ENCODE measurements at regions not wholly inside any gene's neighbourhood (a gene's known extent, or its start where the extent isn't known, plus 50 kb on each side); places are given as distances from the start of the nearest gene placed in this dataset.

DNA sequence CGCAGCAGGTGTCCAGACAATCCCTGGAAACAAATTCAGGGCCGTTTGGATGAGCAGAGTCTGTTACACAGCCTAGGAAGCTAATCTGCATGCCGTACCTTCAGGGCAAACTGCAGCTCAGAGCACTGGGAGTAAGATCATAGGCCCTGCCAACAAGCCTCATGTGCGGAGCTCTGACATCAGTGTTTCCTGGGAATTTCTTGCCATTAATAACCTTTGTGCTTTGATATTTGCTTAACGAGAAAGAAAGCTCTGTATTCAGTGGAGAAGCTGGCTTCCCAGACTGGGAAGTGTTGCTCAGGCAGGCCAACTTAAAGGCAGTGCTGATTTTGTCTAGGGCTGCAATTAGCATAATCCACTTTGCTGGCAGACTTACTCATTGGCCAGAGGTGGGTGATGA, 116.1 kb upstream of the KLHL25 start:
- TF ChIP-seq, protein P1, sequence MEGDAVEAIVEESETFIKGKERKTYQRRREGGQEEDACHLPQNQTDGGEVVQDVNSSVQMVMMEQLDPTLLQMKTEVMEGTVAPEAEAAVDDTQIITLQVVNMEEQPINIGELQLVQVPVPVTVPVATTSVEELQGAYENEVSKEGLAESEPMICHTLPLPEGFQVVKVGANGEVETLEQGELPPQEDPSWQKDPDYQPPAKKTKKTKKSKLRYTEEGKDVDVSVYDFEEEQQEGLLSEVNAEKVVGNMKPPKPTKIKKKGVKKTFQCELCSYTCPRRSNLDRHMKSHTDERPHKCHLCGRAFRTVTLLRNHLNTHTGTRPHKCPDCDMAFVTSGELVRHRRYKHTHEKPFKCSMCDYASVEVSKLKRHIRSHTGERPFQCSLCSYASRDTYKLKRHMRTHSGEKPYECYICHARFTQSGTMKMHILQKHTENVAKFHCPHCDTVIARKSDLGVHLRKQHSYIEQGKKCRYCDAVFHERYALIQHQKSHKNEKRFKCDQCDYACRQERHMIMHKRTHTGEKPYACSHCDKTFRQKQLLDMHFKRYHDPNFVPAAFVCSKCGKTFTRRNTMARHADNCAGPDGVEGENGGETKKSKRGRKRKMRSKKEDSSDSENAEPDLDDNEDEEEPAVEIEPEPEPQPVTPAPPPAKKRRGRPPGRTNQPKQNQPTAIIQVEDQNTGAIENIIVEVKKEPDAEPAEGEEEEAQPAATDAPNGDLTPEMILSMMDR (IDR thresholded peaks at IDR 0.05; ENCODE audit: unreplicated experiment), result no peak
- Mint-ChIP-seq H3K27ac (ENCODE audit: unreplicated experiment) (no peak overlapping the region), H3K4me1 (ENCODE audit: unreplicated experiment) (no peaks in the 10 kb centered on the region), H3K9me3 (ENCODE audit: unreplicated experiment) (no peaks in the 10 kb centered on the region), H3K36me3 (ENCODE audit: low read depth, unreplicated experiment) (no peaks in the 10 kb centered on the region), H3K27me3 (ENCODE audit: unreplicated experiment) (no peaks in the 10 kb centered on the region), H3K4me3 (ENCODE audit: unreplicated experiment) (no peak overlapping the region)
- no peak for DNase-seq (ENCODE audit: low spot score)

DNA sequence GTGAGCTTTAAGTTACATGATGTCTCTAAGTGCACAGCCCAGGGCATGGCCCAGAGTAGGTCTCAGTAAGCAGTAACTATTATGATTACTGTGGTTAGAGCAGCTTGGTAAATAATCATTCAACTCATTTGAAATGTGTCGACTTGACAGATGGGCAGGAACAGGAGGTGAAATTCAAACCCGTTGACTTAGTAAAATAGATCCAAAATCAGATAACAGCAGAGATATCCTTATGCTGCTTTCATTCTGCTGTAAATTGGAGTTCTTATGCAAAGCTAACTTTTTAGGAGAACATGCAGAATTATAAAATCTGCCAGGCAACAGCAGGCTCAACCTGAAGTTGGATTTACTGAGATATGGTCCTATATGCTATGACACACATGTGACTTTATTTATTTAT, 118.7 kb upstream of the KLHL25 start:
- no peaks in the 10 kb centered on the region for H3K9me3 Mint-ChIP-seq (ENCODE audit: unreplicated experiment)
- no peak for DNase-seq (ENCODE audit: low spot score)
- H3K27ac Mint-ChIP-seq (ENCODE audit: unreplicated experiment), result no peak overlapping the region
- no peaks in the 10 kb centered on the region for H3K27me3 Mint-ChIP-seq (ENCODE audit: unreplicated experiment)
- TF ChIP-seq, protein P1 (IDR thresholded peaks at IDR 0.05; ENCODE audit: unreplicated experiment), result no peak
- H3K4me1 Mint-ChIP-seq (ENCODE audit: unreplicated experiment), result no peaks in the 10 kb centered on the region
- no peaks in the 10 kb centered on the region for H3K36me3 Mint-ChIP-seq (ENCODE audit: low read depth, unreplicated experiment)
- H3K4me3 Mint-ChIP-seq (ENCODE audit: unreplicated experiment), result no peak overlapping the region

DNA sequence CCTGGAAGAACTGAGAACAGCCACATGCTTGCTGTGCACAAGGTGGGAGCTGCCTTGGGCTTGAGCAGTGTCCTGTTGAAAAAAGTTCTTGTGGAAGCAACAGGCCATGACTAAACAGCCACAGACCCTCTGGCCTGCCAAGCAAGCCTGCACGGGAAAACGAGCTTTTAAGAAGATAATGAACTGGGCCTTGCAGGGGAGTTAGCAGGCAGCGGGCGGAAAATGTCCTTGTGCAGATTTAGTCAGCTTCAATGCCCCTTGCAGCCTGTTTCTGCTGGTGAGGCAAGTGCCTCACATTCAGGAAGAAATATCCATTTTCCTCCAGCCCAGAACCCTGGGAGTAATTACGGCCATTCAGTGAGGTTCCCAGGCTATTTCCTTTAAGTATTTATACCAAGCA, 126.2 kb upstream of the KLHL25 start:
- H3K9me3 Mint-ChIP-seq (ENCODE audit: unreplicated experiment), result no peaks in the 10 kb centered on the region
- TF ChIP-seq, protein P1 (IDR thresholded peaks at IDR 0.05; ENCODE audit: unreplicated experiment), result no peak
- no peaks in the 10 kb centered on the region for H3K36me3 Mint-ChIP-seq (ENCODE audit: low read depth, unreplicated experiment)
- no peak overlapping the region for H3K4me3 Mint-ChIP-seq (ENCODE audit: unreplicated experiment)
- no peak overlapping the region for H3K27ac Mint-ChIP-seq (ENCODE audit: unreplicated experiment)
- peaks cover 4% of the 10 kb centered on the region for H3K27me3 Mint-ChIP-seq (ENCODE audit: unreplicated experiment)
- H3K4me1 Mint-ChIP-seq (ENCODE audit: unreplicated experiment), result no peaks in the 10 kb centered on the region
- no peak for DNase-seq (ENCODE audit: low spot score)

DNA sequence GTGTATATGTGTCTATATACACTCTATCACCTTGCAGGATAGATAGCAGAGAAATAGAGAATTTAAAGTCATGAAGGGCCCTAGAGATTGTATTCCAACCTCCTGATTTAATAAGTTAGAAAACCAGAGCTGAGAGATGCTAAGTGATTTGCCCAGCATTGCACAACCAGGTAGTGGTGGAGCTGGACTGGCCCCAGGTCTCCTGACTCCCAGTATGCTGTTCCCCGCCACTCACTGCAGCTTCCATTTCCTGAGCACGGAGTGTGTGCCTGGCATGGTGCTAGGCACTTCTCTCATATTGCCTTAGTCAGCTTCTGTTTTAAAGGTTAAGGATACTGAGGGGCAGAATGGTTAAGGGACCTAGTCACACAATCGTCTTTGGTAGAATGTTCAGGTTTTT, 129.4 kb upstream of the KLHL25 start:
- H3K27ac Mint-ChIP-seq (ENCODE audit: unreplicated experiment), result no peak overlapping the region
- H3K36me3 Mint-ChIP-seq (ENCODE audit: low read depth, unreplicated experiment), result no peaks in the 10 kb centered on the region
- TF ChIP-seq, protein P1 (IDR thresholded peaks at IDR 0.05; ENCODE audit: unreplicated experiment), result no peak
- H3K4me3 Mint-ChIP-seq (ENCODE audit: unreplicated experiment), result no peak overlapping the region
- no peaks in the 10 kb centered on the region for H3K9me3 Mint-ChIP-seq (ENCODE audit: unreplicated experiment)
- no peaks in the 10 kb centered on the region for H3K4me1 Mint-ChIP-seq (ENCODE audit: unreplicated experiment)
- no peak for DNase-seq (ENCODE audit: low spot score)
- peaks cover 4% of the 10 kb centered on the region for H3K27me3 Mint-ChIP-seq (ENCODE audit: unreplicated experiment)

DNA sequence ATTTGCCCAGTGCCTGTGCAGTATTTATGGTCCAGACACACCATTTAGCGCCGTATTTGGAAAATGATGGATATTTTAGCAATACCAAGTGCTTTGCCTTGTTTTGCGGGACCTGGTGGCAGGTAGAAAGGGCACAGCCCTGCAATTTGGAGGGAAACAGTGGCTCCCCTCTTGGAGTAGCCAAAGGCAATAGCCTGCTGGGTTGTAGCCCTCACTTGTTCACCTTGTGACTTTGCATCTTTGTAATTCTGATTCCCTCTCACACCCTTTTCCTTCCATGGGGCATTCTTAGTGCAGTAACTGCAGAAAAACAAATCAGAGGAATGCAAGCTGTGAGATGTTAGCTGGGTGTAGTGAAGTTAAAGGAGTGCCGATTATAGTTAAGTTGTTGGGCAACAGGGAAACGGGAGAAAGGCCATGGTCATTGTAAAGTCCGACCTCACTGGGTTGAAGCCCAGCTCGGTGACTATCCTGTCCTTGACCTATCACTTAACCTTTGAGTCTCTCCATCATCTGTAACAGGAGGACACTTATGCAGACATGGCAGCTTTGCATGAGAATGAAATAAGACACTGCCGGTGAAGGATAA, 131.0 kb upstream of the KLHL25 start:
- H3K4me3 Mint-ChIP-seq (ENCODE audit: unreplicated experiment), result no peak overlapping the region
- TF ChIP-seq, protein P1 (IDR thresholded peaks at IDR 0.05; ENCODE audit: unreplicated experiment), result no peak
- H3K27me3 Mint-ChIP-seq (ENCODE audit: unreplicated experiment), result peaks cover 2% of the 10 kb centered on the region
- no peak overlapping the region for H3K27ac Mint-ChIP-seq (ENCODE audit: unreplicated experiment)
- H3K4me1 Mint-ChIP-seq (ENCODE audit: unreplicated experiment), result no peaks in the 10 kb centered on the region
- no peaks in the 10 kb centered on the region for H3K36me3 Mint-ChIP-seq (ENCODE audit: low read depth, unreplicated experiment)
- no peaks in the 10 kb centered on the region for H3K9me3 Mint-ChIP-seq (ENCODE audit: unreplicated experiment)
- DNase-seq (ENCODE audit: low spot score), result no peak

Data from endothelial cell (in vitro differentiated cells).